IMR-90 (cell line): ENCODE measurements at regions not wholly inside any gene's neighbourhood (a gene's known extent, or its start where the extent isn't known, plus 50 kb on each side); places are given as distances from the start of the nearest gene placed in this dataset.

Experiments
- ATAC-seq: fragments of 200-7000 bp; cut with Tn5 transposase; 2 replicates; pipeline ENCODE4 v1.9.1; 2020; ENCODE audit warnings: low read depth, mild to moderate bottlenecking, moderate library complexity
- BruUV-seq: library from RNA; stranded (reverse); fragments of 400-500 nt; replicated peaks from 2 replicates; lab custom pipeline; 2021; lab: Mats Ljungman, UMichigan
- CTCF ChIA-PET: fragments of 300-600 bp; formaldehyde crosslinking; extraction: SDS; loops from one replicate; lab custom pipeline; 2021; ENCODE audit warnings: antibody characterized with exemption; lab: Yijun Ruan, JAX
- POLR2A ChIA-PET: fragments of 300-600 bp; sonication (Branson Sonifier 250); formaldehyde crosslinking; loops from one replicate; lab custom pipeline; 2022; ENCODE audit warnings: antibody characterized with exemption; ENCODE audit not compliant: unreplicated experiment; lab: Charles Lee
- DNase-seq: peaks from one replicate; pipeline ENCODE4 v3.0.0; 2013
- H2AFZ ChIP-seq: replicated peaks from 2 replicates; pipeline ENCODE3; 2013; ENCODE audit warnings: low read length, mild to moderate bottlenecking; ENCODE audit not compliant: poor library complexity
- H2AK5ac ChIP-seq: 2 replicates; pipeline ENCODE4 v1.6.1; 2013; ENCODE audit warnings: low read depth, low read length, inconsistent platforms
- H2AK9ac ChIP-seq: replicated peaks from 2 replicates; pipeline ENCODE3; 2013; ENCODE audit warnings: mild to moderate bottlenecking, low read depth, low read length, moderate library complexity; ENCODE audit not compliant: poor library complexity
- H2BK120ac ChIP-seq: 2 replicates; pipeline ENCODE4 v1.6.1; 2013; ENCODE audit warnings: low read depth, low read length, inconsistent platforms
- H2BK15ac ChIP-seq: 3 replicates; pipeline ENCODE4 v1.6.1; 2013; ENCODE audit warnings: low read depth, low read length, inconsistent platforms
- H2BK20ac ChIP-seq: 2 replicates; pipeline ENCODE4 v1.6.1; 2013; ENCODE audit warnings: low read depth, mild to moderate bottlenecking, inconsistent platforms, low read length, moderate library complexity
- H2BK5ac ChIP-seq: 2 replicates; pipeline ENCODE4 v1.6.1; 2013; ENCODE audit warnings: mild to moderate bottlenecking, low read depth, low read length, inconsistent platforms; ENCODE audit not compliant: poor library complexity, severe bottlenecking
- H3K14ac ChIP-seq: replicated peaks from 2 replicates; pipeline ENCODE4 v1.6.1; 2013; ENCODE audit warnings: low read depth, low read length, inconsistent platforms
- H3K18ac ChIP-seq: 2 replicates; pipeline ENCODE4 v1.6.1; 2013; ENCODE audit warnings: low read depth, low read length, control low read depth
- H3K23ac ChIP-seq: 2 replicates; pipeline ENCODE4 v1.6.1; 2013; ENCODE audit warnings: low read depth, low read length, inconsistent platforms
- H3K27ac ChIP-seq: 2 replicates; pipeline ENCODE4 v1.5.1; 2013; ENCODE audit warnings: mild to moderate bottlenecking, control low read depth, low read length; ENCODE audit not compliant: insufficient read depth
- H3K27me3 ChIP-seq: 2 replicates; pipeline ENCODE4 v1.6.1; 2013; ENCODE audit warnings: low read length; ENCODE audit not compliant: control insufficient read depth, insufficient read depth
- H3K36me3 ChIP-seq: 2 replicates; pipeline ENCODE4 v1.6.1; 2013; ENCODE audit warnings: low read length, mixed read lengths; ENCODE audit not compliant: control insufficient read depth, insufficient read depth
- H3K4ac ChIP-seq: 2 replicates; pipeline ENCODE4 v1.6.1; 2013; ENCODE audit warnings: low read depth, low read length, inconsistent platforms
- H3K4me1 ChIP-seq: 2 replicates; pipeline ENCODE4 v1.6.1; 2013; ENCODE audit warnings: low read length, mixed read lengths; ENCODE audit not compliant: control insufficient read depth, insufficient read depth
- H3K4me2 ChIP-seq: 2 replicates; pipeline ENCODE4 v1.6.1; 2013; ENCODE audit warnings: low read depth, mild to moderate bottlenecking, control low read depth, low read length, moderate library complexity
- H3K4me3 ChIP-seq: 2 replicates; pipeline ENCODE4 v1.5.1; 2013; ENCODE audit warnings: low read depth, mild to moderate bottlenecking, control low read depth, low read length, moderate library complexity; ENCODE audit not compliant: insufficient read depth
- H3K56ac ChIP-seq: 2 replicates; pipeline ENCODE4 v1.6.1; 2013; ENCODE audit warnings: low read length, inconsistent platforms; ENCODE audit not compliant: insufficient read depth; ENCODE audit errors: extremely low read depth
- H3K79me1 ChIP-seq, 2 experiments: 2 replicates each; pipeline ENCODE4 v1.6.1; 2013; ENCODE audit warnings: low read length in 2 of 2, inconsistent platforms in 1 of 2, low read depth in 1 of 2
- H3K9ac ChIP-seq: 2 replicates; pipeline ENCODE4 v1.6.1; 2013; ENCODE audit warnings: low read depth, low read length, control low read depth
- H3K9me1 ChIP-seq: 2 replicates; pipeline ENCODE4 v1.6.1; 2013; ENCODE audit warnings: low read length, inconsistent platforms; ENCODE audit not compliant: insufficient read depth
- H3K9me3 ChIP-seq: 2 replicates; pipeline ENCODE4 v1.6.1; 2013; ENCODE audit warnings: low read length; ENCODE audit not compliant: control insufficient read depth, insufficient read depth
- H4K20me1 ChIP-seq: 2 replicates; pipeline ENCODE4 v1.6.1; 2013; ENCODE audit warnings: low read length, inconsistent platforms; ENCODE audit not compliant: insufficient read depth
- H4K5ac ChIP-seq: 2 replicates; pipeline ENCODE4 v1.6.1; 2013; ENCODE audit warnings: mild to moderate bottlenecking, low read depth, low read length, control low read depth
- H4K8ac ChIP-seq, 2 experiments: 2 replicates each; pipeline ENCODE4 v1.6.1; 2013; ENCODE audit warnings: low read depth in 2 of 2, low read length in 2 of 2, control low read depth in 1 of 2, inconsistent platforms in 1 of 2
- H4K91ac ChIP-seq: 2 replicates; pipeline ENCODE4 v1.6.1; 2013; ENCODE audit warnings: low read depth, low read length, inconsistent platforms; ENCODE audit not compliant: insufficient read depth
- FOS ChIP-seq: fragments of 150-350 bp; IDR thresholded peaks from 2 replicates; pipeline ENCODE4 v1.6.1; 2016; ENCODE audit warnings: low read depth, low read length
- MAZ ChIP-seq: IDR thresholded peaks from 2 replicates; pipeline ENCODE4 v1.6.1; 2012; ENCODE audit warnings: low read depth, mild to moderate bottlenecking, low read length, improper control_type of control experiment, moderate library complexity, borderline replicate concordance
- MXI1 ChIP-seq: IDR thresholded peaks from 2 replicates; pipeline ENCODE4 v1.6.1; 2012; ENCODE audit warnings: low read depth, mild to moderate bottlenecking, low read length, moderate library complexity, borderline replicate concordance
- NFE2L2 ChIP-seq: fragments of 150-350 bp; IDR thresholded peaks from 2 replicates; pipeline ENCODE4 v1.6.1; 2016; ENCODE audit warnings: low read depth, mild to moderate bottlenecking, low read length
- RAD21 ChIP-seq: IDR thresholded peaks from 2 replicates; pipeline ENCODE4 v1.6.1; 2012; ENCODE audit warnings: low read length, improper control_type of control experiment
- RFX5 ChIP-seq: IDR thresholded peaks from 2 replicates; pipeline ENCODE4 v1.8.0; 2012; ENCODE audit warnings: low read depth, mild to moderate bottlenecking, low read length, moderate library complexity
- WGBS, 2 experiments: methylation state at CpG; one replicate each; pipeline versions ENCODE4 v1.1.5 to v1.1.7; 2013; ENCODE audit warnings: missing lambda C conversion rate in 2 of 2; ENCODE audit not compliant: insufficient read length in 1 of 2; ENCODE audit errors: extremely low coverage in 2 of 2; 5-methylcytosine and 5-hydroxymethylcytosine counted together
- dilution Hi-C: fragments of 300-500 bp; cut with HindIII; formaldehyde crosslinking; loops from one replicate; pipeline ENCODE4 v1.14.3; 2018; ENCODE audit warnings: low sequenced_read_pairs; ENCODE audit not compliant: unreplicated experiment
- in situ Hi-C: fragments of 300-500 bp; cut with MboI; formaldehyde crosslinking; loops from 3 replicates; pipeline ENCODE4 v1.14.3; 2019; ENCODE audit warnings: low sequenced_read_pairs, inconsistent platforms, mixed read lengths
- intact Hi-C: fragments of 100-400 bp; cut with micrococcal nuclease; formaldehyde crosslinking; loops from 2 replicates; pipeline ENCODE4 v1.10.0; 2022

GRCh38 chr10:91357497-91357896 lies 52.6 kb upstream of the HECTD2 start:
- H4K20me1 ChIP-seq, result no peaks in the 10 kb centered on the region
- no peak overlapping the region for H4K8ac ChIP-seq
- H3K9ac ChIP-seq, result no peak overlapping the region
- no peak overlapping the region for H3K4me2 ChIP-seq
- no peak overlapping the region for H3K14ac ChIP-seq
- no peak overlapping the region for H2BK20ac ChIP-seq
- no peaks in the 10 kb centered on the region for H3K9me3 ChIP-seq
- DNase-seq (no peak), ATAC-seq (no peak)
- H2BK5ac ChIP-seq, result no peak overlapping the region
- H2AFZ ChIP-seq, result no peak overlapping the region
- H2AK9ac ChIP-seq, result no peak overlapping the region
- in situ Hi-C loops (no loop called here), dilution Hi-C loops (no loop called here), intact Hi-C loops (no loop called here)
- H3K36me3 ChIP-seq, result no peaks in the 10 kb centered on the region
- no peaks in the 10 kb centered on the region for H3K4me1 ChIP-seq
- 100% methylated on average over 2 of the region's 3 CpGs; no CpG with 5 or more reads in 1 of the 2 experiments for WGBS, 2 experiments
- no peak overlapping the region for H3K4ac ChIP-seq
- peaks cover 3% of the 10 kb centered on the region; the same call in 1 of the 2 replicates for H3K27me3 ChIP-seq
- H4K5ac ChIP-seq, result no peak overlapping the region
- H3K27ac ChIP-seq, result no peak overlapping the region
- no peak overlapping the region for H3K56ac ChIP-seq
- POLR2A ChIA-PET, result no interaction called here
- no peak overlapping the region for H4K91ac ChIP-seq
- H3K4me3 ChIP-seq, result no peak overlapping the region
- no TSS peak for BruUV-seq
- no peak overlapping the region for H2AK5ac ChIP-seq
- no peak overlapping the region for H2BK120ac ChIP-seq
- H3K9me1 ChIP-seq, result no peaks in the 10 kb centered on the region
- TF ChIP-seq MXI1 (no peak), MAZ (no peak), RAD21 (no peak), FOS (no peak), RFX5 (no peak), NFE2L2 (no peak)
- H3K79me1 ChIP-seq, result no peaks in the 10 kb centered on the region
- H3K18ac ChIP-seq, result no peak overlapping the region
- CTCF ChIA-PET, result interaction anchor here (1.1 kb wide), 1 partner anchor 13 kb away, joined by 3 read pairs; no protein-coding TSS in a partner anchor
- no peak overlapping the region for H3K23ac ChIP-seq
- H2BK15ac ChIP-seq, result no peak overlapping the region
